ENCODE measurements at regions not wholly inside any gene's neighbourhood (a gene's known extent, or its start where the extent isn't known, plus 50 kb on each side); places are given as distances from the start of the nearest gene placed in this dataset.

DNA sequence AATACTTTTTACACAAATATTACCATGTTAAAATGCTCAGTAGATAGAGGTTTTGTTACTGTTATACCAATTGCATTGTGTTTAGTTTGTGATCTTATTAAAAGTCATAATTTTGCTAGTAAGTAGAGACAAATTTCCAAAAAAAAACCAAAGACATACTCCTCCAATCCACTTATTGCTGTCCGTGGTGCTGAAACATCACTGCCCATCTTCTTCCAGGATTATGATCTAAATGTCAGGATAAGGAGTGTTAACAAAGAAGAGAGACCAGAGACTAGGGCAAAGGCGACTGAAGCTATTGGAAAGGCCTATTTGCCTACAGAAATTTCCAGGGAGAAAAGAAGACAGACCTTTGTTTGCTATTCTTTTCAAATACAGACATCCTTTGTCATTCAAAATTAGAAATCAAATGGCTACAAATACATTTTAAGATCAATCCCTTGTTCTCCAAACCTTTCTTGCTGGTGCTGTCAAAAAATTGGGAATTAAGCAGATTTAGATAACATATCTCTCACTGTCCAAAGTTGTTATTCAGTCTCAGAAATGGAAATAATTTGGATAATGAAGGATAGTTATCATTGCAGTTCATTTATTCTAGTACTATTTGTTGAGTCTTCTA is 199.7 kb downstream of the C11orf91 start:
- TF ChIP-seq EZH2phosphoT487 (IDR thresholded peaks at IDR 0.05; ENCODE audit: borderline replicate concordance, low read length) (no peak), EZH2 (IDR thresholded peaks at IDR 0.05; ENCODE audit: low read length, unreplicated experiment) (no peak)
- TF ChIP-seq, protein P1, sequence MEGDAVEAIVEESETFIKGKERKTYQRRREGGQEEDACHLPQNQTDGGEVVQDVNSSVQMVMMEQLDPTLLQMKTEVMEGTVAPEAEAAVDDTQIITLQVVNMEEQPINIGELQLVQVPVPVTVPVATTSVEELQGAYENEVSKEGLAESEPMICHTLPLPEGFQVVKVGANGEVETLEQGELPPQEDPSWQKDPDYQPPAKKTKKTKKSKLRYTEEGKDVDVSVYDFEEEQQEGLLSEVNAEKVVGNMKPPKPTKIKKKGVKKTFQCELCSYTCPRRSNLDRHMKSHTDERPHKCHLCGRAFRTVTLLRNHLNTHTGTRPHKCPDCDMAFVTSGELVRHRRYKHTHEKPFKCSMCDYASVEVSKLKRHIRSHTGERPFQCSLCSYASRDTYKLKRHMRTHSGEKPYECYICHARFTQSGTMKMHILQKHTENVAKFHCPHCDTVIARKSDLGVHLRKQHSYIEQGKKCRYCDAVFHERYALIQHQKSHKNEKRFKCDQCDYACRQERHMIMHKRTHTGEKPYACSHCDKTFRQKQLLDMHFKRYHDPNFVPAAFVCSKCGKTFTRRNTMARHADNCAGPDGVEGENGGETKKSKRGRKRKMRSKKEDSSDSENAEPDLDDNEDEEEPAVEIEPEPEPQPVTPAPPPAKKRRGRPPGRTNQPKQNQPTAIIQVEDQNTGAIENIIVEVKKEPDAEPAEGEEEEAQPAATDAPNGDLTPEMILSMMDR (conservative IDR thresholded peaks at IDR 0.05; ENCODE audit: low read depth, low read length) = no peak

Data from PC-3 (cell line).